Renal cortex interstitium (tissue), 11 donors: ENCODE measurements at regions not wholly inside any gene's neighbourhood (a gene's known extent, or its start where the extent isn't known, plus 50 kb on each side); places are given as distances from the start of the nearest gene placed in this dataset.
"Not testable (repeated sequence)": the region's sequence is repeated elsewhere in the genome, so short reads cannot be mapped to it uniquely, and the experiment has no call there.

Experiments used
- DNase-seq, 11 donors: peaks; one replicate each; pipeline ENCODE4 v3.0.0-alpha.2; 2013; ENCODE audit warnings: low read depth in 9 of 11, low spot score in 4 of 11; ENCODE audit errors: extremely low read depth in 1 of 11

GRCh38 chr7:12917801-12918200 lies 230.4 kb downstream of the ARL4A start:
- no peak for DNase-seq

GRCh38 chr7:12921751-12922345 lies 234.4 kb downstream of the ARL4A start:
- DNase-seq, result no peak

- no peak for DNase-seq
These were observed 236.5 kb downstream of the ARL4A start for GRCh38 chr7:12923971-12924370.

- DNase-seq, result no peak
These were observed 238.8 kb downstream of the ARL4A start for GRCh38 chr7:12926206-12926605.

- DNase-seq, result no peak
These were observed 240.4 kb downstream of the ARL4A start for GRCh38 chr7:12927635-12928434.

GRCh38 chr7:12929476-12930140 lies 242.2 kb downstream of the ARL4A start:
- DNase-seq, result no peak

GRCh38 chr7:12930534-12930933 lies 243.1 kb downstream of the ARL4A start:
- DNase-seq, result no peak

- DNase-seq, result not testable (repeated sequence)
These were observed 244.0 kb downstream of the ARL4A start for GRCh38 chr7:12931465-12931864.

GRCh38 chr7:12939694-12940093 lies 252.3 kb downstream of the ARL4A start:
- no peak for DNase-seq

GRCh38 chr7:12941512-12941911 lies 254.1 kb downstream of the ARL4A start:
- DNase-seq, result no peak

- peak in 3 of 11 donors; percentile 25 to 48 (median 32) for DNase-seq
These were observed 255.2 kb downstream of the ARL4A start for GRCh38 chr7:12942609-12943008.

GRCh38 chr7:12943781-12944180 lies 256.3 kb downstream of the ARL4A start:
- DNase-seq, result no peak

- no peak for DNase-seq
These were observed 258.5 kb downstream of the ARL4A start for GRCh38 chr7:12945901-12946300.

- DNase-seq, result no peak
These were observed 260.0 kb downstream of the ARL4A start for GRCh38 chr7:12947465-12947864.

GRCh38 chr7:12949060-12949931 lies 261.9 kb downstream of the ARL4A start:
- DNase-seq, result no peak

GRCh38 chr7:12951397-12951801 lies 264.0 kb downstream of the ARL4A start:
- DNase-seq, result no peak

- peak in 2 of 11 donors; percentile 14 to 20 for DNase-seq
These were observed 267.1 kb downstream of the ARL4A start for GRCh38 chr7:12954380-12955033.

GRCh38 chr7:12957487-12957886 lies 270.1 kb downstream of the ARL4A start:
- no peak for DNase-seq
